Tibial nerve (tissue), 4 donors: ENCODE measurements at regions not wholly inside any gene's neighbourhood (a gene's known extent, or its start where the extent isn't known, plus 50 kb on each side); places are given as distances from the start of the nearest gene placed in this dataset.
"Not testable (repeated sequence)": the region's sequence is repeated elsewhere in the genome, so short reads cannot be mapped to it uniquely, and the experiment has no call there.

ENCODE experiments used
- DNase-seq, 2 donors: peaks; one replicate each; pipeline ENCODE4 v3.0.0-alpha.2; 2019; ENCODE audit warnings: low spot score in 2 of 2
- H3K27ac ChIP-seq, 4 donors: fragments of 200-600 bp; sonication (generic) in 3 of 4; one replicate each; pipeline ENCODE4 v1.5.1; 2017 to 2019; ENCODE audit warnings: mild to moderate bottlenecking in 1 of 4
- H3K27me3 ChIP-seq, 2 donors: fragments of 200-600 bp; sonication (generic) in 1 of 2; one replicate each; pipeline versions ENCODE4 v1.5.1 to v1.6.0; 2017 to 2019
- H3K36me3 ChIP-seq, 3 donors: fragments of 200-600 bp; sonication (generic); one replicate each; pipeline ENCODE4 v1.5.1; 2018 to 2019
- H3K4me1 ChIP-seq, 4 donors: fragments of 200-600 bp; sonication (generic) in 3 of 4; one replicate each; pipeline ENCODE4 v1.5.1; 2017 to 2019
- H3K4me3 ChIP-seq, 4 donors: fragments of 200-600 bp; sonication (generic) in 3 of 4; one replicate each; pipeline ENCODE4 v1.5.1; 2017 to 2019; ENCODE audit warnings: mild to moderate bottlenecking in 1 of 4, moderate library complexity in 1 of 4
- H3K9me3 ChIP-seq, 4 donors: fragments of 200-600 bp; sonication (generic) in 3 of 4; one replicate each; pipeline ENCODE4 v1.5.1; 2017 to 2019
- CTCF ChIP-seq, 5 experiments: fragments of 200-600 bp in 3 of 5; fragments of 450-650 bp in 2 of 5; sonication (generic) in 3 of 5; IDR thresholded peaks; one replicate each; pipeline ENCODE4 v1.5.1; 2016 to 2019; ENCODE audit warnings: antibody characterized with exemption in 5 of 5, mild to moderate bottlenecking in 3 of 5, moderate library complexity in 2 of 5
- EP300 ChIP-seq, 2 donors: sonication (generic); formaldehyde crosslinking; IDR thresholded peaks; one replicate each; pipeline ENCODE4 v1.6.1; 2017; ENCODE audit warnings: antibody characterized with exemption in 2 of 2, mild to moderate bottlenecking in 1 of 2
- POLR2A ChIP-seq, 2 donors: fragments of 450-650 bp; IDR thresholded peaks; one replicate each; pipeline ENCODE4 v1.6.1; 2017; ENCODE audit warnings: antibody characterized with exemption in 2 of 2, mild to moderate bottlenecking in 2 of 2, moderate library complexity in 2 of 2
- WGBS, 2 donors: methylation state at CpG; one replicate each; pipeline ENCODE4 v1.1.5; 2018; 5-methylcytosine and 5-hydroxymethylcytosine counted together

GRCh38 chr1:223041481-223041880 lies 101.6 kb downstream of the TLR5 start:
- 27 to 64% methylated on average over 2 of the region's 2 CpGs for WGBS, 2 donors
- DNase-seq: no peak
- TF ChIP-seq EP300 (IDR thresholded peaks at IDR 0.05) (no peak), CTCF (IDR thresholded peaks at IDR 0.05) (no peak), POLR2A (IDR thresholded peaks at IDR 0.05) (no peak)
- H3K4me1 ChIP-seq: peaks cover 0 to 9% (median 0%) of the 10 kb centered on the region in 4 donors
- no peaks in the 10 kb centered on the region for H3K27me3 ChIP-seq
- H3K9me3 ChIP-seq: peaks cover 0 to 20% (median 7%) of the 10 kb centered on the region in 4 donors
- no peak overlapping the region for H3K4me3 ChIP-seq
- no peak overlapping the region for H3K27ac ChIP-seq
- no peaks in the 10 kb centered on the region for H3K36me3 ChIP-seq

- WGBS, 2 donors: 61 to 74% methylated on average over 4 of the region's 4 CpGs
- Histone ChIP-seq H3K9me3 (peaks cover 0 to 28% (median 7%) of the 10 kb centered on the region in 4 donors), H3K27me3 (no peaks in the 10 kb centered on the region), H3K4me3 (no peak overlapping the region), H3K27ac (no peak overlapping the region), H3K36me3 (no peaks in the 10 kb centered on the region), H3K4me1 (no peaks in the 10 kb centered on the region)
- DNase-seq: no peak
- TF ChIP-seq CTCF (IDR thresholded peaks at IDR 0.05) (no peak), POLR2A (IDR thresholded peaks at IDR 0.05) (no peak), EP300 (IDR thresholded peaks at IDR 0.05) (no peak)
These were observed 97.7 kb downstream of the TLR5 start for GRCh38 chr1:223045164-223045957.

DNA sequence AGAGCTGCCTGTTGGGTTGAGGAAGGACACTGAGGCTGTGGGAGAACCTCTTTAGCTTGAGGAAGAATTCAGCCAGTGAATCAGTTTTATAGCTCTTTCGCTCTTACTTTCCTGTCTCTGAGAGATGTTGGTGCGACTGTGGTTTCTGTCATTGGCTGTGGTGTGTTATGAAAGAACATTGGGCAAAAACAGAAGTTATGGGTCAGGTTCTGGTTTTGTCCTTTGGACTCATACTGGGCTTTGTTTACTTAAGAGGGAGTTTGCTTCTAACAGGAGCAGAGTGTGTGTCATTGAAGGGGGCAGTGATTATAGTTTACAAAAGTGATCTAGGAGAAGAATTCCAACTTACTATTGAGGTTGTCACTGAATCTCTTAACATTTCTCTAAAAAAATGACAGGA lies 97.0 kb downstream of the TLR5 start:
- Histone ChIP-seq H3K4me3 (no peak overlapping the region), H3K27ac (no peak overlapping the region), H3K4me1 (no peaks in the 10 kb centered on the region), H3K27me3 (no peaks in the 10 kb centered on the region), H3K9me3 (peaks cover 0 to 28% (median 7%) of the 10 kb centered on the region in 4 donors), H3K36me3 (no peaks in the 10 kb centered on the region)
- 95 to 98% methylated on average over 2 of the region's 2 CpGs for WGBS, 2 donors
- no peak for TF ChIP-seq EP300 (IDR thresholded peaks at IDR 0.05)
- no peak for TF ChIP-seq POLR2A (IDR thresholded peaks at IDR 0.05)
- no peak for TF ChIP-seq CTCF (IDR thresholded peaks at IDR 0.05)
- no peak for DNase-seq

- not testable (repeated sequence) for H3K36me3 ChIP-seq, H3K4me3 ChIP-seq, H3K27ac ChIP-seq, H3K4me1 ChIP-seq, H3K27me3 ChIP-seq, DNase-seq
- H3K9me3 ChIP-seq: peaks cover 0 to 28% (median 7%) of the 10 kb centered on the region in 4 donors
- WGBS, 2 donors: 91 to 93% methylated on average over 8 of the region's 8 CpGs
These were observed 96.6 kb downstream of the TLR5 start for GRCh38 chr1:223046463-223046862.

DNA sequence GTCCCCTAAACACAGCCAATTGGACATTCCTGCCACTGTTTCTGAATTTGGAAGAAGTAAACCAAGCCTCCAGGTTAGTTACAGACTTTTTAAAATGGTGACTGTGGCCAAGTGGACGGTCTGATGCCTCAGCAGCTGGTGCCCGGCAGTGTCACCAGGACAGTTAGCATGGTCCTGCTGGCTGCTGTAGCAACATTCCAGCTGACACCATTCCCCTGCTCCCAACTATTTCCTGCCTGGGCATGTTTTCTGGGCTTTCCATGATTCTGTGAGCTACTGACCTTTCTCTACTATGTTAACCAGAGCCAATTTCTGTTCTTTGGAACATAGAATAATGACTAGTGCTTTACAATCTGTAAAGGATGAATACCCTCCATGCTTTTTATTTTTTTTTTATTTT lies 95.0 kb downstream of the TLR5 start:
- Histone ChIP-seq H3K36me3 (no peaks in the 10 kb centered on the region), H3K27me3 (no peaks in the 10 kb centered on the region), H3K4me3 (no peak overlapping the region), H3K27ac (no peak overlapping the region), H3K4me1 (no peaks in the 10 kb centered on the region), H3K9me3 (peaks cover 0 to 28% (median 7%) of the 10 kb centered on the region in 4 donors)
- DNase-seq: no peak
- TF ChIP-seq CTCF (IDR thresholded peaks at IDR 0.05): no peak
- 69 to 85% methylated on average over 2 of the region's 2 CpGs for WGBS, 2 donors
